ENCODE measurements at regions not wholly inside any gene's neighbourhood (a gene's known extent, or its start where the extent isn't known, plus 50 kb on each side); places are given as distances from the start of the nearest gene placed in this dataset.

GRCh38 chr11:45365961-45366618 is 79.9 kb upstream of the SYT13 start:
- no peak for TF ChIP-seq ZNF114 (CRISPR knock-in tag; IDR thresholded peaks at IDR 0.05)
- TF ChIP-seq CTCF (conservative IDR thresholded peaks at IDR 0.05; ENCODE audit: low read depth in 2 of 2), result no peak
- no peak for TF ChIP-seq CREB1 (CRISPR knock-in tag; IDR thresholded peaks at IDR 0.05; ENCODE audit: low read depth)
- TF ChIP-seq POLR2AphosphoS5 (IDR thresholded peaks at IDR 0.05; ENCODE audit: low read depth), result no peak
- no peak for TF ChIP-seq EZH2 (IDR thresholded peaks at IDR 0.05; ENCODE audit: low read depth, unreplicated experiment)
- TF ChIP-seq REST (IDR thresholded peaks at IDR 0.05; ENCODE audit: unreplicated experiment), result no peak
- TF ChIP-seq EZH2phosphoT487 (IDR thresholded peaks at IDR 0.05; ENCODE audit: unreplicated experiment), result no peak
- no peak for TF ChIP-seq ZNF331 (CRISPR knock-in tag; IDR thresholded peaks at IDR 0.05; ENCODE audit: low read depth)
- TF ChIP-seq ETS1 (IDR thresholded peaks at IDR 0.05), result no peak
- no peak for TF ChIP-seq JUNB (IDR thresholded peaks at IDR 0.05; ENCODE audit: unreplicated experiment)
- TF ChIP-seq NANOG (IDR thresholded peaks at IDR 0.05; ENCODE audit: borderline replicate concordance), result no peak
- TF ChIP-seq STAT1 (IDR thresholded peaks at IDR 0.05; ENCODE audit: unreplicated experiment), result no peak

All from GM23338 (cell line).